ENCODE measurements at regions not wholly inside any gene's neighbourhood (a gene's known extent, or its start where the extent isn't known, plus 50 kb on each side); places are given as distances from the start of the nearest gene placed in this dataset.

GRCh38 chrX:43008356-43008755 lies 230.4 kb upstream of the PPP1R2C start:
- no peak for DNase-seq (ENCODE audit: low read depth in 2 of 2)

GRCh38 chrX:43016021-43016420 lies 238.1 kb upstream of the PPP1R2C start:
- DNase-seq (ENCODE audit: low read depth in 2 of 2): no peak

DNA sequence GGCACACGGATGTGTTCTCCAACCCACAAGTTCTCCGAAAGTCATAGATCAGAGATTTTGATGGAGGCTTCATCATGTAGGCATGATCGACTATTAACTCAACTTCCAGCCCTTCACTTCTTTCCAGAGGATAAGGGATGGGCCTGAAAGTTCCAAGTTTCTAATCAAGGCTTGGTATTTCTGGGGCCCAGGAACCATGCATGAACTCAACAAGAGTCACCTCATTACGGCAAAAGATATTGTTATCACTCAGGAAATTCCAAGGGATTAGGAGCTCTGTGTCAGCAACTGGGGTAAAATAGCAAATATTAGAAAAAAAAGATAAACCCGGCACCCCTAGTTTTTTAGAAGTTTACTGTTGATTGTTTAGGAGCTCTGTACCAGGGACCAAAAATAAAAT lies 240.1 kb upstream of the PPP1R2C start:
- DNase-seq (ENCODE audit: low read depth in 2 of 2): no peak

- no peak for DNase-seq (ENCODE audit: low read depth in 2 of 2)
Observed at GRCh38 chrX:43019021-43019420, 241.1 kb upstream of the PPP1R2C start.

DNA sequence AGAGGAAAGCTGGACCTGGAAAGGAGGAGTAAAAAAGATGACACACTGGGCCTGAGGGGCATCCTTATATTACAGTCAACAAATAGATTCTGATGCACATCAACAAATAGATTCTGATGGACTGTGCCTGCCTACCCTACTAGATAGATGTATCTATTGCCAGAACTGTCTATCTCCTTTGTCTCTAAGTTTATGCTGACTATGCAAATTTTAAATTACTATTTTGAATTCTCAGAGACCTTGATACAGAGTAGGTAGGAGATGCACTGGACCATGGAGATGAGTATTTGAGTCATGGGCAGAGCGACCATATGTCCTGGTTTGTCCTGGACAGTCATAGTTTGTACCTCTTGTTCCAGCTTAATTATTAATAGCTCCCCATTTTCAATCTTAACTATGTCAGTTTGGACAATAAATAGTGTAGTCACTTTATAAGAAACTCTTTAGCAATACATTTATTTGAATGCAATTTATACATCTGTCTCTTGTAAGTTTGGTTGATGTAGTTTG lies 247.9 kb upstream of the PPP1R2C start:
- no peak for DNase-seq (ENCODE audit: low read depth in 2 of 2)

DNA sequence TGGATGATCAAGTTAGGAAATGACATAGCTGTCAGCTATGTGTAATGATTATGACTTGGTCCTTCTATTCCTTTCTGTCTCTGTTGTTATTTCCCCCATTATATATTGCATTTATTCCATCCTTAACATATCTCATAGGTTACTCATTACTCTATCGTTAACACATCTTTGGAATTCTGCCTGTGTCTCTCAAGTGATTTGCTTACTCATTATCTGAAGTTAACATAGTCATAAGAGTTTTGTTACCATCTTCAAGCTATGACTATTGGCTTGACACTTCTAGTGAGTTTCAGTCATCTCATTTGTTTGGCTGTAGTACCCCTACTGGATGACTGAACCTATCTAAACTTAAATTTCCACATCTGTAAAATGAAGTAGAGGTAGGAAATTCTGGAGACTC lies 286.1 kb upstream of the PPP1R2C start:
- no peak for DNase-seq (ENCODE audit: low read depth in 2 of 2)

GRCh38 chrX:43065978-43066377 lies 288.0 kb upstream of the PPP1R2C start:
- no peak for DNase-seq (ENCODE audit: low read depth in 2 of 2)

DNA sequence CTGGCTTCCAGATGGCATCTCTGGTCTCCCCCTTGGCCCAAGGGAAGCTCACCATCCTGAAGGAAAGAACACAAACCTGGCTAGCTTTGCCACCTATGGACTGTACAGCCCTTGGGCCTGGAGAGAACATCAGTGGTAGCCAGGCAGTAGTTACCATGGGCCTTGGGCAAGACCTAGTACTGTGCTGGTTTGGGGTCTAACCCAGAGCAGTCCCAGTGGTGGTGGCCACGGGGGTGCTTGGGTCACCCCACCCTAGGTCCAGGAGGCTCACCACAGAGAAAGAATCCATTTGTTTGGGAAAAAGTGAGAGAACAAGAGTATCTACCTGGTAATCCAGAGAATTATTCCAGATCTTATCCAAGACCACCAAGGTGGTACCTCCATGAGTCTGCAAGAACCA lies 290.7 kb upstream of the PPP1R2C start:
- DNase-seq (ENCODE audit: low read depth in 2 of 2): no peak

DNA sequence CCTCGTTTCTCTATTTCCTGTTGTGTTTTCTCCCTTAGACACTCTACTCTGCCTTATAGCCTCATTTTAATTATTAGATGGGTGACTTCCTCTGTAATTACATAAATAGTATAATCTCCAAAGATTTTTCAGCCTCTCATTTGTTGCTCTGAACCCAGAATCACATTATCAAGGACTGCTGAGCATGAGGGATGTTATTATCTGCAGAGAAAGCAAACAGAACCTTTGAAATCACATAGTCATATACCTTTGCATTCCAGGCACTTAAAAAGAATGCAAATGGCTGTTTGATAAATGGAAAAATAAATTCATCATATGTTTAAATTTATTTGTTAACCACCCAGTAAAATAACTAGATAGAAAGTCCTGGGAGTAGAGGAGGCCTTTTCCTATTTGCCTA lies 305.1 kb upstream of the PPP1R2C start:
- DNase-seq (ENCODE audit: low read depth in 2 of 2): no peak

- no peak for DNase-seq (ENCODE audit: low read depth in 2 of 2)
Observed at GRCh38 chrX:43087830-43088229, 309.9 kb upstream of the PPP1R2C start.

DNA sequence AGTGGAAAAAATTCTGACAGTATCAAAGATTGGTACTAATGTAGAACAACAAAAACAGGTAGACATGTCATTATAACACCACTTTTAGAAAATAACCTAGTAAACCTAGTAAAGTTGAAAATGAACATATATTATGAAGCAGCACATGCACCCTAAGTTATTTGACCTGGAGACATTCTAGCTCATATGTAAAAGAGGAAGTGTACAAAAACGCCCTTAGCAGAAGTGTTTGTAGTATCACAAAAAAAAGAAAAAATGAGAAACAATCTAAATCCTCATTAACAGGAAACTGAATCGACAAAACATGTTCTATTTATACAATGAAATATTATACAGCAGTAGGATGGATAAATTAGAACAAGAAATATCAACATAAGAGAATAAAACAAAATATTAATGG lies 318.9 kb upstream of the PPP1R2C start:
- no peak for DNase-seq (ENCODE audit: low read depth in 2 of 2)

DNA sequence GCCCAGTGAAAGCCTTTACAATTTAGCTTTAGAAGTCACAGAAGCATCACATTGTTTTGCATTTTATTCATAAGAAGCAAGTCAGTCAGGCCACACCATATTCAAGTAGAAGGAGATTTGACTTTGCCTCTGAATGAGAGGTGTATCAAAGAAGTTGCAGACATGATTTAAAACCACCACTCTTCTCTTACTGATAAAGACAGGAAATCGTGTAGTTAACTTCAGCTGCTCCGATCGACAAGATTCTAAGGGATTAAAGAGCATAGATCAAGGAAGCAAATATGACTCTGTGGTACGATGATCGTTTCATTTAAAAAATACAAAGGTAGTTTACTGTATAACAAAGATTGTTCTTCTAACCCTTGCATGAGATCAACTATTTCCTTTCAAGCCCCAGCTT lies 328.0 kb upstream of the PPP1R2C start:
- DNase-seq (ENCODE audit: low read depth in 2 of 2): no peak

DNA sequence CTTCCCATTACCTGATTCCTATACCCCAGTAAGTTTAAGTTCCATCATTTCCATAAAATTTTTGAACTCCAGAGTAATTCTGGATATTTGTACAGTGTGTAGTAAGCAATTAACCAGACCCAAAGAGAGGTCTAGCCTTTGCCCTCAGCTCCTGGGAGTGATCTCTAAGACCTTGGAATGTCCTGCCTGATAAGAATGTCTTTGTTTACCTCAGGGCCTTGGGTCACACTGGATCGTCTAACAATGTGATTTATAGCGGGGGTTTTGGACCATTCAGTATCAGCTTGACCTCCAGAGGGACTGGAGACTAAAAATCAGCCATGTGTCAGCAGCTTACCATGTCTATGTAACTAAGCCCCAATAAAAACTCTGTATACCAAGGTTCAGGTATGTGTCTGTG lies 330.9 kb upstream of the PPP1R2C start:
- DNase-seq (ENCODE audit: low read depth in 2 of 2): no peak

DNA sequence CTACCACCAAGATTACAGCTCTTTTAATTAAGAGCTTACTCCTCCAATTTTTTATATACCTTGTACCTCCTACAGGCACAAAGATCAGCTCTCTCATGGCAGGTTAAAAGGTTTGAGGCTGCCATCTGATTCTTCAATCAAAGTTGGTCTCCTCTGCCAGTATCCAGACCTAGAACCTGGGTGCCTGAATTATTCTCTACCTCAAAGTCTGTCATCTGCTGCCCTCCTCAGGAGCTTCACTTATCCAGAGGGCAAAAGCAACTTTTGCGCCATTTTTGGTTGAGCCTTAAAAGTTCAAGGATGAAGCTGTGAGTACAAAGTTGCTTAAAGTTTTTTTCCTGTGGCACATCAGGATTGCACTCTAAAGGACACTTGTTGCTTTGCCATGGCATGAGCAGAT lies 343.7 kb upstream of the PPP1R2C start:
- DNase-seq (ENCODE audit: low read depth in 2 of 2): no peak

DNA sequence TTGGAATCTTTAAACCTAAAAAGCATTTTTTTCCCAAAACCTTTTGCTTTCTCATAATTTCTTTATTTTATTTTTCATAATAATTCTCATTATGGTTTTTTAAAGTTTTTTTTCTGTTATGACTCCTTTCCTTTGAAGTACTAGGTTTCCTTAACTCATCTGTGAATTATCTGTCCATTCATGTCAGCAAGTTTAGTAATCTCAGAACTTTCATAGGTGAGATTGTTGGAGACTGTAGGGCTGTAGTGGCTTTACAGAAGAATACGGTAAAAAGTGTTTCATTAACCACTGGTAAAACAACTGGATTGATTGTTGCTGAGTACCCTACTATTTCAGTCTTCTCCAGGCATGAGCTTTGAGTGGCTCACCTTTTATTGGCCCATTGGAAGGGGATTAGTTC lies 361.7 kb upstream of the PPP1R2C start:
- DNase-seq (ENCODE audit: low read depth in 2 of 2): no peak

DNA sequence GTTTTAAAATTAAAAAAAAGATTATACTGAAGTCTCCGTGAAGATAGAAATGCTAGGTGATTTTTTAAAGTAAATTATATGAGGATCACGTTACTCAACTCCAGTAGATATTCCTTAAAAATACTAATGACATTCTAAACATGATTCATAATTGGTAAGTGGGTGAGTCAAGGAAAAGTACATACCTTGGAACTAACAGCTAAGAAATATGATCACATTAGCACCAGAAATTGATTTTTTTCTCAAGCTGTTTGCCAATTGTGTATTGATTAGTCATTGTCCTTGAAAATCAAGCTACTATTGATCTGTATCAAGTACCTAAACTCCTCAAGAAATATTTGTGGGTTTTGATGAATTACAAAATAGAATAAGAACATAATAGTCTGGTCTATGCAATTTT lies 362.6 kb upstream of the PPP1R2C start:
- no peak for DNase-seq (ENCODE audit: low read depth in 2 of 2)

DNA sequence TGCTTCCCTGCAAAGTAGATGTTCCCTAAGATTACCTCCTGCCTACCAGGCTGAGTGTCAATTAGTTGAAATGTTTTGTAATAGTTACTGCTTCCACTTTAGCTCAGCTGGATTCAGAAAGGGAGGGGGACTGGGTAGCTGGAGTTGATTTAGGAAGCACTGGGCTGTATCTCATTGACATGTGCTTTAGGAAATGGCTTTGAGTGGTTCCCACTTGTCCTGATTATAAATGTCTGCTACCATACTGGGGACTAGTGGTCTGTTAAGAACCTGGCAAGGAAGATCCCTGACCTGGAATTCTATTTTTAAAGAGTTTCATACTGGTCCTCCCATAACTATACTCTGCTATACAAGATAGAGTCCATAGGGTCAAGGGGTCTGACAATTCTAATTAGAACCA lies 363.9 kb upstream of the PPP1R2C start:
- DNase-seq (ENCODE audit: low read depth in 2 of 2): no peak

DNA sequence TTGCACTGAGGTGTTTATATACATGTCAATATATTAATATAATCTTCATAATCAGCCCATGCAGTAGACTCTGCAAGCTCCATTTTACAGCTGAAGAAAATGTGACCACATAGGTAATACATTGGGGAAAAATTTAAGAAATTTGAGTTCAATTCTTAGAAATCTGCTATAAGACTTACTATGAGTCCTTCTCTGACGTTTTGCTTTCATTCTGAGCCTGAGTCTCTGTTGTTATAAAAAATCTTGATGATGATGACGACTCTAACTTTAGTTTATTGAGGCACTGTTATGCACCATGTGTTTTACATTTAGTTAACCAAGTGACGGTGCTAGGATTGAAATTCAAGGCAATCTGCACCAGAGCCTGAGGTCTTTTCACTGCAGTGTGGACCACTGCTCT lies 370.3 kb upstream of the PPP1R2C start:
- no peak for DNase-seq (ENCODE audit: low read depth in 2 of 2)

DNA sequence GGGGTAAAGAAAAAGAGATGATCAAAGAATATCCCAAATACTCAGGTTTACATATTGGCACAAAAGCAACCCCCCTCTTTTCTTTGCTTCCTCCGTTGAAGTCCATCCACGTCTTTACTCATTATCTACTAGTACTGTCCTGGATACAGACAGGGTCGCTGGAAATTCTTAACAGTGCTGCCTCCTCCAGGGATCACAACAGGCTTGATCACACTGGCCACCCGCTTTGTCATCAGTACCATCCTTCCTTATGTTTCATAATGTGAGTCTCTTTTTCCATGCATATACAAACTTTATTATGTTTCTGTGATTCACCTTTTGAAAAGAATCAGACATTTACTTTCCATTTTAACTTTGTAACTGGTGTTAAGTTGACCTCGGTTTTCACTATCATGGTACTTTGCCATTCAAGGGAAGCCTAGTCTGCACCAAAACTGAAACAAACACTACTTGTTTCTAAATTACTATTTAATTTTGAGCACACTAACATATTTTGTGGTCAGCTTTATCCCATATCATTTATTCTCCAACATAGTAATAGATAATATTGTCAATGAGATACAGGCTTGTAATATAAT lies 387.5 kb upstream of the PPP1R2C start:
- DNase-seq (ENCODE audit: low read depth in 2 of 2): no peak

DNA sequence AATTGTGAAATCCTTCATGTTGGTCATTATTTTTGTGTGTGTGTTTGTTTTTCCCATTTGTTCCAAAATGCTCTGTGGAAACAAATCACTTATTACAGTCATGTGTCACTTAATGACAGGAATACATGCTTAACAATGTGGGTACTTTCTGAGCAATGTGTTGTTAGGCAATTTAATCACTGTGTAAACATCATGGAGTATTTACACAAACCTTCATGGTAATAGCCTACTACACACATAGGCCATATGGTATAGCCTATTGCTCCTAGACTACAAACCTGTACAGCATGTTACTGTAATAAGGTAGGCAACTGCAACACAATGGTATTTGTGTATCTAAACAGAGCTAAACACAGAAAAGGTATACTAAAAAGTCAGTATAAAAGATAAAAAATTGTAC lies 388.9 kb upstream of the PPP1R2C start:
- no peak for DNase-seq (ENCODE audit: low read depth in 2 of 2)

- no peak for DNase-seq (ENCODE audit: low read depth in 2 of 2)
Observed at GRCh38 chrX:43175434-43175833, 397.5 kb upstream of the PPP1R2C start.

- no peak for DNase-seq (ENCODE audit: low read depth in 2 of 2)
Observed at GRCh38 chrX:43176686-43177085, 398.7 kb upstream of the PPP1R2C start.

DNA sequence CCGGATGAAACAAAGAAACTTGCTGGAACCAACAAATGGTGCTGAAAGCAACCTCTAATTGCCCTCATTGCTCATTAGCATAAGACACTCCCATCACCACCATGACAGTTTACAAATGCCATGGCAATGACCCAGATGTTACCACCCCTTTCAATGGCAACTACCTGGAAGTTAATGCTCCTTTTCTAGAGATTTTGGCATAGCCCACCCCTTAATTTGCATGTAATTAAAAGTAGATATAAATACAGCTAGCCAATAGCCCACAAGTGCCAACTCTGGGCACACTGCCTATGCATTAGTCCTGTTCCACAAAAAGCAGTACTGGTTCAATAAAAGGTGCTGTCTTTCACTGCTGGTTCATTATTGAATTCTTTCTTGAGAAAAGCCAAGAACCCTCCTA lies 410.3 kb upstream of the PPP1R2C start:
- DNase-seq (ENCODE audit: low read depth in 2 of 2): no peak

- DNase-seq (ENCODE audit: low read depth in 2 of 2): no peak
Observed at GRCh38 chrX:43211570-43211969, 433.6 kb upstream of the PPP1R2C start.

DNA sequence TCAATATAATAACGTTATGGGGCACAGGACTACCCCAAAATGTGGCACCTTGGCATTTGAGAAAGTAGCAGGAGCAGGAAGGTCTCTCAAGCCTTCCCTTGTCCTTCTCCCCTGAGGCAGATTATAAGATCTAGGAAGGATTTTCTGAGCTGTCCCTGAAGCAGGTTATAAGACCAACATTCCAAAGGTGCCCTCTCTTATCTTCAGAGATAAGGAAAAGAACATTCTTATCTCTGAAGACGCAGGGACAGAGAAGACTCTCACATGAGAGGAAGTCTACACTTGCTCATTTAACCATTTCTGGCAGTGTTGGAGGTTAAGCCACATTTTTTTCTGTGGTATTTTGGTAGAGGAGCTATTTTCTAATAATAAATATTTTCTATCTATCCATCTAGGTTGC lies 437.9 kb upstream of the MAOA start:
- no peak for DNase-seq (ENCODE audit: low read depth in 2 of 2)
